Heart right ventricle (tissue), 16 donors: ENCODE measurements at regions not wholly inside any gene's neighbourhood (a gene's known extent, or its start where the extent isn't known, plus 50 kb on each side); places are given as distances from the start of the nearest gene placed in this dataset.

Experiments used
- ATAC-seq, 8 donors: fragments of 200-7000 bp; cut with Tn5 transposase; one replicate each; pipeline ENCODE4 v1.9.1; 2020; ENCODE audit warnings: mild to moderate bottlenecking in 8 of 8, moderate library complexity in 8 of 8, moderate number of reproducible peaks in 1 of 8
- DNase-seq, 2 donors: peaks; one replicate each; pipeline ENCODE4 v3.0.0-alpha.2; 2020
- H3K27ac ChIP-seq, 10 donors: fragments of 200-600 bp; sonication (generic) in 2 of 10; one replicate each; pipeline versions ENCODE4 v1.5.0 to v1.8.0; 2020 to 2022; ENCODE audit warnings: mild to moderate bottlenecking in 3 of 10
- H3K27me3 ChIP-seq, 7 donors: fragments of 200-600 bp; one replicate each; pipeline ENCODE4 v1.8.0; 2021 to 2022; ENCODE audit warnings: mild to moderate bottlenecking in 2 of 7
- H3K36me3 ChIP-seq, 9 donors: fragments of 200-600 bp; sonication (generic) in 1 of 9; one replicate each; pipeline versions ENCODE4 v1.5.0 to v1.8.0; 2020 to 2022; ENCODE audit warnings: mild to moderate bottlenecking in 2 of 9
- H3K4me1 ChIP-seq, 9 donors: fragments of 200-600 bp; sonication (generic) in 1 of 9; one replicate each; pipeline versions ENCODE4 v1.5.0 to v1.8.0; 2020 to 2022; ENCODE audit warnings: mild to moderate bottlenecking in 4 of 9
- H3K4me3 ChIP-seq, 10 donors: fragments of 200-600 bp; sonication (generic) in 2 of 10; one replicate each; pipeline versions ENCODE4 v1.5.0 to v1.8.0; 2020 to 2022; ENCODE audit warnings: mild to moderate bottlenecking in 7 of 10, moderate library complexity in 2 of 10
- H3K9me3 ChIP-seq, 11 donors: fragments of 200-600 bp in 10 of 11; sonication (generic) in 2 of 11; one replicate each; pipeline versions ENCODE4 v1.5.0 to v1.8.0; 2013 to 2022; ENCODE audit warnings: mild to moderate bottlenecking in 2 of 11, control low read depth in 1 of 11, moderate library complexity in 1 of 11
- WGBS, 2 donors: extraction: QIAGEN DNeasy Blood & Tissue Kit; methylation state at CpG; one replicate each; pipeline ENCODE4 v1.1.7; 2013; ENCODE audit warnings: inconsistent platforms in 1 of 2; 5-methylcytosine and 5-hydroxymethylcytosine counted together
- intact Hi-C, 10 donors: fragments of 100-400 bp; cut with DNase I; formaldehyde crosslinking; loops; one replicate each; pipeline versions ENCODE4 v1.11.1 to v1.14.2; 2022
- TF ChIP-seq, protein P1 (sequence below), 9 donors: fragments of 200-600 bp; sonication (generic) in 2 of 9; IDR thresholded peaks; one replicate each; pipeline versions ENCODE4 v1.5.0 to v1.8.0; 2021 to 2022; ENCODE audit warnings: antibody characterized with exemption in 9 of 9, mild to moderate bottlenecking in 5 of 9, moderate library complexity in 1 of 9
- donor health status: Arrhythmogenic right ventricular cardiomyopathy.
- donor health status: ischemic (EF 13 %, LVEDD 7.1; RV severe dilation, severe dysfunction).
- donor health status: healthy with polysubstance abuse.
- donor health status: DM: no; HTN: yes; CAD: no.
- donor health status: DM: no; HTN: no; CAD: no.
- donor health status: ischemic (EF 25% LVEDD 6.9; RV normal size, moderate dysfunction).
- donor health status: ischemic (EF 25% LVEDD 5.7; RV mildly dilated, moderate dysfunction).
- donor health status: healthy.
- donor health status: DM: yes; HTN: yes; CAD: no.
- donor health status: Ischemic cardiomyopathy.
- donor health status: ischemic (EF 35%, LVEDD 5.7; RV mildly dilated, moderate dysfunction).
- donor health status: nonischemic (EF 11% LVEDD 7.7; RV severe dilation, severe dysfunction).
- donor health status: DM: yes; HTN: yes; CAD: no.
- donor health status: PGD.
- donor health status: ischemic (EF 29% LVEDD 5.4; RV normal size, mild dysfunction).
- donor health status: nonischemic (EF 23%, LVEDD 6.1; RV moderate dilation, normal function).

DNA sequence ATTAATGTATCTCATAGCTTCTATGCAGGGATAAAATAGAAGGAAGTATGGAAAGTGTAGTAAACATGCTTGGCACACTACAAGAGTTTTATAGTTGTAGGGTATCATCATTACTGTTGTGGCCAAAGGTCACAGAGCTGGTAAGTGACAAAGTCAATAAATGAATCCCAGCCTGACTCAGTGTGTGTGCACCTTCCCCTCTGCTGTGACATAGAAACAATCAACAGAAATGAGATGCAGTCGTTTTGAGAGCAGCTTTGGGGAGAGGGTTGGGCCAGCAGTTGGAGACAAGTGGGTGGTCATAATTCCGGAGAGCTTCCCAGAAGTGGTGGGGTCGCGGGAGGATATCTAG, 82.4 kb upstream of the RBPJ start:
- Histone ChIP-seq H3K27ac (peak overlapping the region in 3 of 10 donors; percentile 17 to 69 (median 18)), H3K27me3 (peaks cover 0 to 4% (median 0%) of the 10 kb centered on the region in 7 donors), H3K36me3 (no peaks in the 10 kb centered on the region), H3K4me1 (peaks cover 0 to 23% (median 8%) of the 10 kb centered on the region in 9 donors), H3K4me3 (no peak overlapping the region), H3K9me3 (peaks cover 0 to 5% (median 0%) of the 10 kb centered on the region in 11 donors)
- ATAC-seq (no peak), DNase-seq (no peak)
- 39 to 44% methylated on average over 4 of the region's 4 CpGs for WGBS, 2 donors
- intact Hi-C loops = no loop called here
- TF ChIP-seq, protein P1, sequence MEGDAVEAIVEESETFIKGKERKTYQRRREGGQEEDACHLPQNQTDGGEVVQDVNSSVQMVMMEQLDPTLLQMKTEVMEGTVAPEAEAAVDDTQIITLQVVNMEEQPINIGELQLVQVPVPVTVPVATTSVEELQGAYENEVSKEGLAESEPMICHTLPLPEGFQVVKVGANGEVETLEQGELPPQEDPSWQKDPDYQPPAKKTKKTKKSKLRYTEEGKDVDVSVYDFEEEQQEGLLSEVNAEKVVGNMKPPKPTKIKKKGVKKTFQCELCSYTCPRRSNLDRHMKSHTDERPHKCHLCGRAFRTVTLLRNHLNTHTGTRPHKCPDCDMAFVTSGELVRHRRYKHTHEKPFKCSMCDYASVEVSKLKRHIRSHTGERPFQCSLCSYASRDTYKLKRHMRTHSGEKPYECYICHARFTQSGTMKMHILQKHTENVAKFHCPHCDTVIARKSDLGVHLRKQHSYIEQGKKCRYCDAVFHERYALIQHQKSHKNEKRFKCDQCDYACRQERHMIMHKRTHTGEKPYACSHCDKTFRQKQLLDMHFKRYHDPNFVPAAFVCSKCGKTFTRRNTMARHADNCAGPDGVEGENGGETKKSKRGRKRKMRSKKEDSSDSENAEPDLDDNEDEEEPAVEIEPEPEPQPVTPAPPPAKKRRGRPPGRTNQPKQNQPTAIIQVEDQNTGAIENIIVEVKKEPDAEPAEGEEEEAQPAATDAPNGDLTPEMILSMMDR (IDR thresholded peaks at IDR 0.05) = no peak

DNA sequence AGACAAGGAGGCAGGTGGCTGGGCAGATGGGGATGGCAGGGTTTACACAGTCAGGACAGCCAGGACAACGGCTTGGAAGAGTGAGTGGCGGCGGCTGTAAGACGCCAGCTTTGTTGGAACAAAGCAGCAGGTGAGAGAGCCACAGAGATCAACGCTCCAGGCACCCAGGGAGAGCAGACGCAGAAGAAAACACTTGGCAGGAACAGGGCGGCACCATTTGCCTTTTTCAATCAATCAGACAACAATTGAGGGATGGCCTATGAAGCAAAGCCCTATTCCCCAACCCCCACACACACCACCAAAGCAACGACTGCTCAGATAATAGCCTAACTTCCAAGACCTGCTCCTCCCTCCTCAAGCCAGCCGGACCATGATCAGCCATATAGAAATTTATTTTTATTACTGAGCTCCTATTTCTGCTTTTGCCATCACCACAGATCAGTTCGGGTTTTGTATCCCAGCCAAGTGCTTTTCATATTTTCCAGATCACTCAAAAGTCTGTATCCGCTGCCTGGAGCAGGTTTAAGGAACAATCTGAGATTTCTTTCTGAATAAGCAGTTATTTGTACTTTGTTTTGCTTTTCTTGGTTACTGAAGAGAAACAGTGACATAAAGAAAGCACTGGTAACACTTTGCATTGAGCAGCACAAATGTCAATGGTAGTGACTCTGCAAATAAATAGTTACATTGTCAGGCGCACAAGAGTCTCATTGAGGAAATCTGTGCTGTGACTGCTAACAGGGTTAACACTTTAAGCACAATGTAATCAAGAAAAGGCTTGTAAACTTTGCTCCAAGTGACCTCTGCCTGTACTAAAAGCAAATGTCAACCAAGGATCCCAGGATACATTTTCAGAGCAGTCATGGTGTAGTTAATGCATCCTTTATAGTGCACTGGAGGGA, 81.8 kb upstream of the RBPJ start:
- intact Hi-C loops = no loop called here
- ATAC-seq (peak in 7 of 8 donors; percentile 44 to 75 (median 55)), DNase-seq (peak in 1 of 2 donors; percentile 16)
- Histone ChIP-seq H3K4me1 (peaks cover 0 to 23% (median 8%) of the 10 kb centered on the region in 9 donors), H3K9me3 (peaks cover 0 to 5% (median 0%) of the 10 kb centered on the region in 11 donors), H3K36me3 (no peaks in the 10 kb centered on the region), H3K27ac (peak overlapping the region in 4 of 10 donors; percentile 17 to 74 (median 20)), H3K4me3 (no peak overlapping the region), H3K27me3 (peaks cover 0 to 4% (median 0%) of the 10 kb centered on the region in 7 donors)
- 35 to 40% methylated on average over 12 of the region's 12 CpGs for WGBS, 2 donors
- TF ChIP-seq, protein P1 (IDR thresholded peaks at IDR 0.05) = no peak

DNA sequence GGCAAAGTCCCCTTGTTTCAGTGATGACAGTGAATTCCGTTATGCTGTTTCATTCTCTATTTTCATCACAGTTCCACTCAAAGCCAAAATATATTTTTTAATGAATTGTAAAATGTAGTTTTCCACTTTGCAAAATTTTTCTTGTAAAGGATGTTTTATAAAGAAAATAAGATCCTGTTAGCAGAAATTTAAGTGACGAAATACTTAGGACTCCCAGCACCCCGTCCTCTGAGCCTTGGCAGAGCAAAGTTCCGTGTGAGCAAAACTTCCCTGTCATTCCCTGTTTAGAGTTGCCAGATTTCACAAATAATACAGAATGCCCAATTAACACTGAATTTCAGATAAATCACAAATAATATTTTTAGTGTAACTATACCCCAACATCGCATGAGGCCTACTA, 81.0 kb upstream of the RBPJ start:
- Histone ChIP-seq H3K4me3 (no peak overlapping the region), H3K27ac (peak overlapping the region in 1 of 10 donors; percentile 74), H3K36me3 (no peaks in the 10 kb centered on the region), H3K27me3 (peaks cover 0 to 4% (median 0%) of the 10 kb centered on the region in 7 donors), H3K4me1 (peaks cover 0 to 23% (median 8%) of the 10 kb centered on the region in 9 donors), H3K9me3 (peaks cover 0 to 5% (median 0%) of the 10 kb centered on the region in 11 donors)
- TF ChIP-seq, protein P1 (IDR thresholded peaks at IDR 0.05) = no peak
- WGBS, 2 donors = 80 to 86% methylated on average over 5 of the region's 5 CpGs
- intact Hi-C loops = no loop called here
- ATAC-seq (no peak), DNase-seq (no peak)

DNA sequence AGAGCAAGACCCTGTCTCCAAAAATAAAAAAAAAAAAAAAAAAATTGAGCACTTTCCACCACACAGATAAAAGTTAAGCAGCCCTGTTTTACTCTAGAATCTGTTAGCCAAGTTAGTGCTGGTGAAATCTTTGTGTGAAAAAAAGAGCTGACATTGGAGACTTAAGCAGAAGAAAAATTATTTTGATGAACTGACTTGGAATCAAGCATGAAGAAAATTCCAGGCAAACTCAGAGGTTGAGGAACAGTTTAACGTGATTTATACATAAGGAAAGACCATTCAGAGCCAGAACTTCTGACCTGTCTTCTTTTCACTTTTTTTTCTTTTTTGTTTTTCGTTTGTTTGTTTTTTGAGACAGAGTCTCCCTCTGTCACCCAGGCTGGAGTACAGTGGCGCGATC, 79.6 kb upstream of the RBPJ start:
- H3K4me3 ChIP-seq = no peak overlapping the region
- TF ChIP-seq, protein P1 (IDR thresholded peaks at IDR 0.05) = no peak
- H3K27me3 ChIP-seq = peaks cover 0 to 4% (median 0%) of the 10 kb centered on the region in 7 donors
- WGBS, 2 donors = 77 to 83% methylated on average over 4 of the region's 4 CpGs
- intact Hi-C loops = no loop called here
- H3K9me3 ChIP-seq = peaks cover 0 to 12% (median 0%) of the 10 kb centered on the region in 11 donors
- peaks cover 0 to 13% (median 4%) of the 10 kb centered on the region in 9 donors for H3K4me1 ChIP-seq
- H3K36me3 ChIP-seq = no peaks in the 10 kb centered on the region
- no peak overlapping the region for H3K27ac ChIP-seq
- ATAC-seq = no peak
- no peak for DNase-seq
